GM20000 (cell line): ENCODE measurements at regions not wholly inside any gene's neighbourhood (a gene's known extent, or its start where the extent isn't known, plus 50 kb on each side); places are given as distances from the start of the nearest gene placed in this dataset.

Experiments
- DNase-seq: peaks from one replicate; pipeline ENCODE4 v3.0.0; 2012; ENCODE audit warnings: low spot score
- TF ChIP-seq, protein P1 (sequence below): IDR thresholded peaks from 2 replicates; pipeline ENCODE4 v1.5.1; 2012; ENCODE audit warnings: mild to moderate bottlenecking, control low read depth; ENCODE audit errors: extremely low read depth, missing control alignments

DNA sequence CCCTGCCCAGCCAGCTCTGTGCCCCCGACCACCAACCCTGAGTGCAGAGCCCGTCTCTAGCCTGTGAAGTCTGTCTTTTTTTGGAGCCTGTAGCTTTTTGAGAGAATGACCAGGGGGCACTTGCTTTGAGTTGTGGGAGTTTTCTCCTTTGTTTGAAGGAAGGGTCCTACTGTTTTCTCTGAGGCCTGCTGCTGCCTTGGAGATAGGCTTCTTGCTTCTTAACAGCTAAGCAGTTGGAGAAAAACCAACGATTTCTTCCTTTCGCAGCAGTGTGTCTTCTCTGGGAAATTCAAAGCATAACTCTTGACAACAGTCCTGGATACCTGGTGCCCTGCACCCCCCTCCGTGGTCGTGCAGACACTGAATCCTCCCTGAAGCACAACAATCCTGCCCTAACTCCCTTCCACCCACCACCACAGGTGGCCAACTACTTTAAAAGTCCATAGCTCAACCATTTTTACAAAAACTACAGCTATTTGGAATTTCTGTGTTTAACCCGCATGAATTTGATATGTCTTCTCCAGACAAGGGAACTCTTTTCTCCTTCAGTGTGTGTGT, 61.0 kb downstream of the FAM50B start:
- TF ChIP-seq, protein P1, sequence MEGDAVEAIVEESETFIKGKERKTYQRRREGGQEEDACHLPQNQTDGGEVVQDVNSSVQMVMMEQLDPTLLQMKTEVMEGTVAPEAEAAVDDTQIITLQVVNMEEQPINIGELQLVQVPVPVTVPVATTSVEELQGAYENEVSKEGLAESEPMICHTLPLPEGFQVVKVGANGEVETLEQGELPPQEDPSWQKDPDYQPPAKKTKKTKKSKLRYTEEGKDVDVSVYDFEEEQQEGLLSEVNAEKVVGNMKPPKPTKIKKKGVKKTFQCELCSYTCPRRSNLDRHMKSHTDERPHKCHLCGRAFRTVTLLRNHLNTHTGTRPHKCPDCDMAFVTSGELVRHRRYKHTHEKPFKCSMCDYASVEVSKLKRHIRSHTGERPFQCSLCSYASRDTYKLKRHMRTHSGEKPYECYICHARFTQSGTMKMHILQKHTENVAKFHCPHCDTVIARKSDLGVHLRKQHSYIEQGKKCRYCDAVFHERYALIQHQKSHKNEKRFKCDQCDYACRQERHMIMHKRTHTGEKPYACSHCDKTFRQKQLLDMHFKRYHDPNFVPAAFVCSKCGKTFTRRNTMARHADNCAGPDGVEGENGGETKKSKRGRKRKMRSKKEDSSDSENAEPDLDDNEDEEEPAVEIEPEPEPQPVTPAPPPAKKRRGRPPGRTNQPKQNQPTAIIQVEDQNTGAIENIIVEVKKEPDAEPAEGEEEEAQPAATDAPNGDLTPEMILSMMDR = no peak

DNA sequence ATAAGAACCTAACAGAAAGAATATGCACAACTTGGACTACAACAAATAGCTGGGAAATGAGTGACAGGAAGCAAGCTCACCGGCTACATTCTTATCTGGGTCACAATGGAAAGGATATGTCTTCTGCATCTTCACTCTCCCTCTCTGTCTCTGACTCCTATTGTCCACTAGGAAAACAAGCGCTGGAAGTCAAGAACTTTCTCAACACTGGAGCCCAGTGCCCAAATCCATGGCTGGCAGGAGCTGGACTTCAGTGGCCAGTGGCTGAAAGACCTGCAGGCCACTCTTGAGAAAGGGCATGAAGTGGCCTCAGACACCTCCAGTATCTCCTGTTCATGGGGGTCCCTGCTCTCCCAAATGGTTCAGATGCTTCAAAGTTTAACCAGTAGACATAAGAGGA, 62.0 kb downstream of the FAM50B start:
- TF ChIP-seq, protein P1 = no peak
- no peak for DNase-seq

More for the DNA sequence above, 61.0 kb downstream of the FAM50B start:
- no peak for DNase-seq

DNA sequence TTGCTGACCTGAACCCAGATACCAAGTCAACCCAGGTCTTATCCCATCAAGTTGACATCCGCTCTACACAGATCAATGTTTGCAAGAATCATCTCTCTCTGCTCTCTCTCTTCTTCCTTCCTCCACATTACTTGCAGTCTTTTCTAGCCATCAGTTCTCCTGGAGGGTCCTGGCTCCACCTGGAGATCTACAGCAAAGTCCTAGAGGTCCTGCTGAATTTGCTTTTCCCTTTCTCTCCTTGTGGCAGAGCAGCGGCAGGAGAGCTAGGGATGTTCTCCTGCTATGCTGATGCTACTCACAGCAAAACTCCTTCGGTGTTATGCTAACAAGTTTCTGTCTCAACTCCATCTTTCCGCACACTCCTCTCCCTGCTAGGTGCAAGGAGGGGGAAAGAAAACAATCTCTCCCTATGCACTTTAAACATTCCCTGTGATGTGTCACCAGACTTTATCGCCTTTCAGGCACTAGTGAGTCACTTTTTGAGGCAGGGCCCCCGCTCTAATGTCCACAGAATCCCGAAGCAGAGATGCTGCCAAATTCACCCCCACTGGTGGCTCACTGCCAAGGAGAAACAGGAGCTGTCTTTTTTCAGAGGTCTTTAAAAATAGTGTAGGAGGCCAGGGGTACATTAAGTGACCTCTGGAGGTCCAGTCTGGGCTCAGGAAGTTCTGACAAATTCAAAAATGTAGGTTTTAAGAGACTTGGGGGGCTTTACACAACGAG, 62.6 kb downstream of the FAM50B start:
- DNase-seq = no peak
- TF ChIP-seq, protein P1 = no peak

DNA sequence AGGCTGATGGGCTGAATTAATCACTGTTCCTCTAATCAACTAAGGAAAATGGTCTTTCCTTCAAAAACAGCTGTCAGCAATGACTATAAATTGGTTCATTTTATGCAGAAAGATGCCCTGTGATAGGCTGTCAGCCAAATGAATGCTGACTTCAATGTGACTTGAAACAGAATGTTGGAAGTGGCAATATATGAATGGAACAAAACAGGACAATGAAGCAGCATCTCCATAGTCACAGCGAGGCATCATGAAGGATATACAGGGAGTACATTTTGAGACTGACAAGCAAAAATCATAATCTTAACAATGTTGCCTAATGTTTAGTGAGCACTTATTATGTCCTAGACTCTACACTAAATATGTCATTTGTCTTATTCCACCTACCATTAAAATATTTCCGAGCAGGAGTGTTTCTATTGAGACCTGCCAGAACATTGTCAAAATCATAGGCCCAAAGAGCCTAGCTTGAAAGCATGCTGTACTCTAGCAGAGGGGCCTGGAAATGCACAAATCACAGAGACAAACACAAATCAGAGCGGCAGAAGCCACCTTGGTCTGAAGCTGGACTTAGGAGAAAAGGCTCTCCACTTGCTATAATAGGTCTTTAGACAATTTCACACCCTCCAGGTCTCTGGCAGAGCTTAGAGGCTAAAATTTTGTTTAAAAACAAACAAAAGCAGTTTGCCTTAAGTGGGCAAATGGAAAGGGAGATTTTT, 63.3 kb downstream of the FAM50B start:
- DNase-seq = no peak
- TF ChIP-seq, protein P1 = no peak

DNA sequence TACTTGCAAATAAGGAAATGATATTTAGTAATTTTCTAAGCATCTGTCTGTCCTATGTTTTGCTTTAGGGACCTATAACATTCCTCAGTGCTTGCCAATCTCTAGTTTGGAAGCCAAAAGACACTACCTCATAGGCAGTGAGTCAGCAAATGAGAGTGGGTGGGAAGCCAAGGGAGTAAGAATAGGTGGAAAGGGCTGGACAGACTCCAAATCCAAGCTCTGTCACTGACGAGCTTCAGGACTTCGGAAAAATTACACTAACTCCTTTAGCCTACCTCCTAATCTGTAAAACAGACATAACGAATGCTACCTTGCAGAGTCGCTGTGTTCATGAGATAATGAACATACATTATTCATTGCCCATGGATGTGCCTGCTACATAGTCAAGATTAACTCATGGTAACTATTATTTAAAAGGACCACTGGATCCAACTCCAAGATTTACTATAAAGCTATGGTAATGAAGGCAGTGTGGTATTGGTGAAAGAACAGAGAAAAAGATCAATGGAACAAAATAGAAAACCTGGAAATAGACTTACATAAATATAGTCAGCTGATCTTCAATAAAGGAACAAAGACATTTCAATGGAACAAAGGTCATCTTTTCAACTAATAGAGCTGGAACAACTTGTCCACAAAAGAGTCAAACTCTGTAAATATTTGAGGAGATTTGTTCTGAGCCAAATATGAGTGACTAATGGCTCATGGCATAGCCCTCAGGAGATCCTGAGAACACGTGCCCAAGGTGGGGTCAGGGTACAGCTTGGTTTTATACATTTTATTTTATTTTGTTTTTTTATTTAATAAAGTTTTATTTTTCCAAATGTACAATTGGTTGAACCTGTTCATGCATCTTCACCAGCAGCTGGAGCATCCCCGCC, 64.1 kb downstream of the FAM50B start:
- DNase-seq = no peak
- TF ChIP-seq, protein P1 = no peak

DNA sequence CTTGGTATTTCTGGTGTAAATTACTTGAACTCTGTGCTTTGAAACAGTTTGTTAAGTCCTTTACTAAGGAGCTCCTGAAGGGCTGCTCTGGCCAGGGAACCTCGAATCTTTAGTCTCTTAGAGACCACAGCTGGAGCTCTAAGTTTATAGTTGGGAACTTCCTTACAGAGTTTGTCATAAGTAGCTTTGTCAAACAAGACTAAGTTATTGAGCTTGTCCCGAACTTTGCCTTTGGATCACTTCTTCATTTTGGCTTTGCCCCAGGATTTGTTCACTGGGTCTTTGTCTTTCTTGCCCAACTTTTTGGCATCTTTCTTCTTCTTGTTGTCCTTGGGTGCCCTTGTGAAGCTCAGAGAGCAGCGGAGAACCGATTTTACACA, 64.8 kb downstream of the FAM50B start:
- TF ChIP-seq, protein P1 = no peak
- no peak for DNase-seq
